Duodenal mucosa (tissue), 2 donors: ENCODE measurements at regions not wholly inside any gene's neighbourhood (a gene's known extent, or its start where the extent isn't known, plus 50 kb on each side); places are given as distances from the start of the nearest gene placed in this dataset.

Experiments
- H3K27ac ChIP-seq: one replicate; pipeline ENCODE4 v1.7.0; 2013; ENCODE audit warnings: low read depth, low read length
- H3K27me3 ChIP-seq, 2 donors: one replicate each; pipeline ENCODE4 v1.7.0; 2013; ENCODE audit warnings: low read length in 2 of 2, control low read depth in 1 of 2; ENCODE audit not compliant: insufficient read depth in 2 of 2, control insufficient read depth in 1 of 2
- H3K36me3 ChIP-seq, 2 donors: one replicate each; pipeline ENCODE4 v1.7.0; 2013; ENCODE audit warnings: low read length in 2 of 2, control low read depth in 1 of 2; ENCODE audit not compliant: insufficient read depth in 2 of 2, control insufficient read depth in 1 of 2
- H3K4me1 ChIP-seq, 2 donors: one replicate each; pipeline ENCODE4 v1.7.0; 2013; ENCODE audit warnings: low read length in 2 of 2, control low read depth in 1 of 2; ENCODE audit not compliant: insufficient read depth in 2 of 2, control insufficient read depth in 1 of 2
- H3K4me3 ChIP-seq, 2 donors: one replicate each; pipeline ENCODE4 v1.7.0; 2013; ENCODE audit warnings: low read length in 2 of 2, low read depth in 1 of 2
- H3K9ac ChIP-seq, 2 donors: one replicate each; pipeline ENCODE4 v1.7.0; 2013; ENCODE audit warnings: low read length in 2 of 2, low read depth in 1 of 2
- H3K9me3 ChIP-seq, 2 donors: one replicate each; pipeline ENCODE4 v1.7.0; 2013; ENCODE audit warnings: low read length in 2 of 2, control low read depth in 1 of 2; ENCODE audit not compliant: control insufficient read depth in 1 of 2

DNA sequence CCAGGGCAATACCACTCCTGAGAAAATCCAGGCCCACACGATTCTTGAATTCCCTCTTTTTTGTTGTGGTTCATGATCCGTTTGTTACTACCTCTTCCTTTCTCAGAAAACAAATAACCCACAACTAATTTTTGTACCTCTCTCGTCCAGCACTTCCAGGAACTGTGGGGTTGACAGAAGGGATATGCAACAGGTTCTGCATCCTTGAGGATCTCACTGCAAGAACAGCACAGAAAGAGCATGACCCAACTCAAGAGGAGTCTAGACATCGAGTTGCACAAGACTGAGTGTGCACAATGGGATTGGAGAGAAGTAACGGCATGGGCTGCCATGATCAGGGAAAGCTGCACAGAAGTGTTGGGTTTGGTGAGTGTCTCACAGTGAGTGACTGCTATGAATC lies 533.3 kb downstream of the SOX2 start:
- Histone ChIP-seq H3K4me3 (no peak overlapping the region), H3K9me3 (no peaks in the 10 kb centered on the region), H3K27me3 (no peaks in the 10 kb centered on the region), H3K36me3 (no peaks in the 10 kb centered on the region), H3K4me1 (peaks cover 0 to 7% of the 10 kb centered on the region in 2 donors), H3K27ac (no peak overlapping the region), H3K9ac (no peak overlapping the region)

DNA sequence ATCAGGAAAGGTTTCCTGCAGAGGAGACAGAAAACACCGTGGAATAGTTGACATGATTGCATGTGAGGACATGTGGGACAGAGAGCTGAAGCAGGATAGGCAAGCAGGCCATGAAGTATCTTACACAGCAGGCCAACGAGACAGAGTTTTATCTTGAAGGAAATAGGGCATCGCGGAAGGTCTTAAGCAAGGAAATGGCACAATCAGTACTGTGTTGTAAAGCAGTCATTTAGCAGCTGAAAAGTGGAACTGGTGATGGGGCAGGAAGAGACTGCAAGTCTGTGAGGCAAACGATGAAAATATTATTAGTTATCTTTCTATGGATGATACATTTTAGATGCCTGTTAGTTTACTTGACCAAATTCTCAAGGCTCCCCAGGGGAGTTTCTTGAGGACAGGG lies 535.1 kb downstream of the SOX2 start:
- Histone ChIP-seq H3K4me1 (peaks cover 0 to 7% of the 10 kb centered on the region in 2 donors), H3K4me3 (no peak overlapping the region), H3K9ac (no peak overlapping the region), H3K27ac (no peak overlapping the region), H3K27me3 (peaks cover 0 to under 1% of the 10 kb centered on the region in 2 donors), H3K9me3 (no peaks in the 10 kb centered on the region), H3K36me3 (no peaks in the 10 kb centered on the region)

DNA sequence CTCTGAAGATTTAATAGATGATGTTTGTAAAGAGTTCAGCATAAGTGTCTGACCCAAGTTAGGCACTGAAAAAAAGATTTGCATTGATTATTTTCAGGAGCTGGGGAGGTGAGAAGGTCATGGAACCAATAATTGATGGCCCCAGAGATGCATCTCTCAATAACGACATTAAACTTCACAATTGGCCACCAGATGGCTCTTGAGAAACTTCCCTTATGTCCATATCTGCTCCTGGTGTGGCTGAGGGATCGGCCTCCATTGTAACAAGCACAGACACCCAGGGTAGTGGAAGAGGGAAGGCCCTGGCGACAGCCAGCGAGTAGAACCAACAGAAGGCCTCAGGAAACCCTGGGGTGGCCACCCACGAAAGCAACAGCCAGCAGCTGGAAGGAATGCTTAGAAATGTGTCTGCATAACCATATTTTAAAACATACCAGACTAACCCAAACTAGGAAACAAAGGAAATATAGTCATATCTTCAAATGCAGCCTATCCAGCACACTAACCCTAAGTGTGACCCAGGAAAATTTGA lies 536.7 kb downstream of the SOX2 start:
- no peak overlapping the region for H3K27ac ChIP-seq
- H3K27me3 ChIP-seq = peaks cover 0 to 9% of the 10 kb centered on the region in 2 donors
- no peaks in the 10 kb centered on the region for H3K36me3 ChIP-seq
- H3K9ac ChIP-seq = no peak overlapping the region
- H3K4me3 ChIP-seq = no peak overlapping the region
- peaks cover 0 to 7% of the 10 kb centered on the region in 2 donors for H3K4me1 ChIP-seq
- H3K9me3 ChIP-seq = no peaks in the 10 kb centered on the region

DNA sequence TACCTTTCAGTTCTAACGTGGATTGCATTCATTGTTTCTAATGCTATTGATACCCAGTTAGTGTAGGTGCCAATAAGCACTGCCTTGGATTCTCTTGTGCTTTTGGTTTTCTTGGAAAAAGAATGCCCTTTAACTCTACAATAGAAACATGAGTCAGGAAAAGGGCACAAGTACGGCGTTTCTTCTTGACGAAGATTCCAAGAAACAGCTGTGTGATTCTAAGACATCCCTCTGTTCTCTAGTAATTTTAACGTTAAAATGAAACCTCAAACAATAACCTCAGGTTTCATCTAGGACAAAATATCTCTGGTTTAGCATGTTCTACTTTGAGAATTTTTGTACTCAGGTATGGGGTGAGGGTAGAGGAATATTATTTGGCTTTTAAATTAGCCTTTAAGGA lies 540.5 kb upstream of the ATP11B start:
- H3K27ac ChIP-seq = no peak overlapping the region
- H3K4me1 ChIP-seq = no peaks in the 10 kb centered on the region
- no peak overlapping the region for H3K4me3 ChIP-seq
- peaks cover 0 to 9% of the 10 kb centered on the region in 2 donors for H3K27me3 ChIP-seq
- H3K36me3 ChIP-seq = no peaks in the 10 kb centered on the region
- no peak overlapping the region for H3K9ac ChIP-seq
- no peaks in the 10 kb centered on the region for H3K9me3 ChIP-seq

DNA sequence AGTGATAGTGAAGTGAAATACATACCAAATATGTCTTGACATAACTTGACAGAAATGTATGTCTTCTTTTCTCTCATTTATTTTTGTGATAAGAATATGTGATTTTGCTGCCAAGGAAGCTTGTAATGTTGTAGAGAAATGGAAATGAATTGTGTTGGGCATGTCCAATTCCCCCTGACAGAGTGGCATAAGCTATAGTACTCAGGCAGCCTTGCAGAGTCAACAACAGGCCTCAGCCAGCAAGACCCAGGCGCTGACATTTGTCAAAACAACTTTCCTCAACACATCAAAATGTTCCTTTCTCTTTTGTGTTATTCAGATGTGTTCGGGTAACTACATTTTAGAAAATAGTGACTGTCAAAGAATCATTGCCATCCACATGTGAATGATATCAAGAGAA lies 538.1 kb upstream of the ATP11B start:
- Histone ChIP-seq H3K9ac (no peak overlapping the region), H3K4me1 (no peaks in the 10 kb centered on the region), H3K4me3 (no peak overlapping the region), H3K27ac (no peak overlapping the region), H3K9me3 (no peaks in the 10 kb centered on the region), H3K27me3 (peaks cover 0 to 14% of the 10 kb centered on the region in 2 donors), H3K36me3 (no peaks in the 10 kb centered on the region)

DNA sequence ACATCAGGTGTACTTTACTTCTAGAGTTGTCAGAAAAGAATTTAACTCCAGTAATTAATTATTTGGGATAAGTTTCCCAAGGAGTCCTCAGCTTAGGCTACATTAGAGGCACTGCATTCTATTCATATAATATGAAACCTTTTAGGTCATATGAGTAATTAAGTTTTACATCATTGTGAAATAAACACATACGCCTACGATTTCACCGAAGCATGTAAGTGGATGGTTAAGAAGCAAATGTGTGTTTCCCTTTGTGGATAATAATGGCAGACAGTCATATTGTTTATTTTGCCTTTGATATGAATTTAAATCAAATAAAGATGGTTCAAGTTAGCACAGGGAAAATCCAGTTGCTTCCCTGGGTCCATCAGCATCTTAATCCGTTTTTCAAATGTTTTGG lies 535.9 kb upstream of the ATP11B start:
- no peak overlapping the region for H3K27ac ChIP-seq
- no peak overlapping the region for H3K9ac ChIP-seq
- H3K4me3 ChIP-seq = no peak overlapping the region
- no peaks in the 10 kb centered on the region for H3K4me1 ChIP-seq
- H3K27me3 ChIP-seq = peaks cover 0 to 22% of the 10 kb centered on the region in 2 donors
- H3K36me3 ChIP-seq = no peaks in the 10 kb centered on the region
- H3K9me3 ChIP-seq = no peaks in the 10 kb centered on the region

DNA sequence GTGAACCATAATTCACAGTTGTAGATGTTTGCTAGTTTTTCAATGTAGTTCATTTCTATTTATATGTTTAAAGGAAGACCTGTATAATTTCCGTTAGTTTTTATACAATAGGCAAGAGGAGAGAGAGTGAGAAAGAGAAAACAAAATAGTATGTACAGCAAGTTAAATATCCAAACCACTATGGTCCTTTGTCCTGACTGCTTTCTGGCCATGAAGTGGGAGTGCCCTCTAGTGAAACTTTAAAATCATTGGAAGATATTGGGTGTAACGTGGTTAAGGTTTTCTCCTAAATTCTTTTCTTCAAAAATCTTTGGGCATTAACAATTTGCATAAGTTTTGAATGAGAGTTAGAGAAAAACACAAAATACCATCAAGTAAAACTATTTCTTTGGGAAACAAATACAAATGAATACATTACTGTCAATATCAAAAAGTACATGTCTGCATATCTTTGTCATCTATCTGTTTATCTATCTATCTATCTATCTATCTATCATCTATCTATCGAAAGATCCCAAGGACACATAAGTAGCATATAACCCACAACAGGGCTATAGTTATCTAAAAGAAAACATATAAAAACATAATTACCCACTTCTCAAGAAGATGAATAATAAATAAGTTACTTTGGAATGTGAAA lies 534.6 kb upstream of the ATP11B start:
- no peaks in the 10 kb centered on the region for H3K4me1 ChIP-seq
- H3K27me3 ChIP-seq = peaks cover 0 to 21% of the 10 kb centered on the region in 2 donors
- no peaks in the 10 kb centered on the region for H3K9me3 ChIP-seq
- H3K9ac ChIP-seq = no peak overlapping the region
- no peak overlapping the region for H3K27ac ChIP-seq
- H3K4me3 ChIP-seq = no peak overlapping the region
- no peaks in the 10 kb centered on the region for H3K36me3 ChIP-seq

DNA sequence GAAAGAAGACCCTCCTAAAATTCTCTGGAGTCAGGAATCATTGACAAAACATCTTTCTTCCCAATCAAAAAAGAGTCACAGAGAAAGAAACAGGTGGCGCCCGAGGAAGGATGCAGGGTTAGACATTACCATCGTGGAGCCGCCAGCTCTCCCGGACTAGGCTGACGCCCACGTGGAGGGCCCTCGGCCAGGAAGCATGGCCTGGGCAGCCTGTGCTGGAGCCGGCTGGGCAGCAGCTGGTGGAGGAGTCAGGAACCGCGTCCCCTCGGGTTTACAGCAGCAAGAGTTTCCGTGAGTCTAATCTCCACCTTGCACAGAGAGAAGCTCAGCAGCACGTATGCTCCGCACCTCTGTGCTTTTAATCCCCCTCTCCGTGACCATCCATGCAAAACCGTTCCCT lies 533.7 kb upstream of the ATP11B start:
- no peak overlapping the region for H3K9ac ChIP-seq
- no peak overlapping the region for H3K4me3 ChIP-seq
- no peak overlapping the region for H3K27ac ChIP-seq
- no peaks in the 10 kb centered on the region for H3K36me3 ChIP-seq
- H3K9me3 ChIP-seq = no peaks in the 10 kb centered on the region
- H3K4me1 ChIP-seq = no peaks in the 10 kb centered on the region
- peaks cover 0 to 21% of the 10 kb centered on the region in 2 donors for H3K27me3 ChIP-seq

DNA sequence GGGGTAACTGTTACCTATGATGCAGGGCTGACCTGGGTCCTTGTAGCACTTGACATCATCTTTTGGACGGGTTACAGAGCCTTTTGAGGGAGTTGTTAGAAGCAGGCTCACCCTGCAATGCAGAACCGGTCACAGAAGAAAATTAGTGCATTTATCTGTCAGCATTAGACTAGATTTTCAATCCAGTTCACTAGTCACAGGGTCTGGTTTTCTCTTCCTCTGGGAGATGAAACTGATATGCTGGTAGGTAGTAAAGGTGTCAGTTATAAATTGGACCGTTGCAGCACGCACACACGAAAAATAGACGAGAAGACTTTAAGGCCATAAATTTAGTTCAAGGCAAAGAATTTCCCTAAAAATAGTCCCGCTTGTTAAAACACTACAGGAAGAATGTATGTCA lies 532.3 kb upstream of the ATP11B start:
- no peak overlapping the region for H3K4me3 ChIP-seq
- no peak overlapping the region for H3K27ac ChIP-seq
- no peak overlapping the region for H3K9ac ChIP-seq
- no peaks in the 10 kb centered on the region for H3K36me3 ChIP-seq
- H3K27me3 ChIP-seq = peaks cover 0 to 21% of the 10 kb centered on the region in 2 donors
- H3K4me1 ChIP-seq = no peaks in the 10 kb centered on the region
- H3K9me3 ChIP-seq = no peaks in the 10 kb centered on the region

DNA sequence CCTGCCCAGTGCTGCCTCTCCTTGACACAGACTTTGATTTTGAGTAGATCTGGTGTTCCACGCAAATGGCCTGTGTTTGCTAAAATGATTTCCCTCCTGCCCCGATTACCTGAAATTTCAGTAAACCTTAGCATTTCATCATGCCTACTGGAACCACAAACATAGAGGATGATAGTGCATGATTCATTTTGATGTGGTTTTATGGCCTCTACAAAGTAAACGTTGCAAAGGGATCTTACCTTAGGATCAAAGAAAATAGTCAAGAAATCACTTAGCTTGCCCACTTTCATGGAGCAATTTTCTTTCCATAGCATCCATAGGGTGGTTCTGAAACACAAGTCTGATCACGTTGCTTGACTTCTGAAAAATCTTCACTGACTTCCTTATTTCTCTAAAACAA lies 524.6 kb upstream of the ATP11B start:
- Histone ChIP-seq H3K4me1 (no peaks in the 10 kb centered on the region), H3K9me3 (no peaks in the 10 kb centered on the region)

More for the DNA sequence above, 524.6 kb upstream of the ATP11B start:
- Histone ChIP-seq H3K9ac (no peak overlapping the region), H3K4me3 (no peak overlapping the region), H3K36me3 (no peaks in the 10 kb centered on the region), H3K27me3 (no peaks in the 10 kb centered on the region), H3K27ac (no peak overlapping the region)
